Limb (tissue), 2 donors: ENCODE measurements at regions not wholly inside any gene's neighbourhood (a gene's known extent, or its start where the extent isn't known, plus 50 kb on each side); places are given as distances from the start of the nearest gene placed in this dataset.
"Not testable (repeated sequence)": the region's sequence is repeated elsewhere in the genome, so short reads cannot be mapped to it uniquely, and the experiment has no call there.

Source experiments
- DNase-seq, 2 donors: peaks; one replicate each; pipeline ENCODE4 v3.0.0-alpha.2; 2016; ENCODE audit errors: extremely low spot score in 2 of 2

DNA sequence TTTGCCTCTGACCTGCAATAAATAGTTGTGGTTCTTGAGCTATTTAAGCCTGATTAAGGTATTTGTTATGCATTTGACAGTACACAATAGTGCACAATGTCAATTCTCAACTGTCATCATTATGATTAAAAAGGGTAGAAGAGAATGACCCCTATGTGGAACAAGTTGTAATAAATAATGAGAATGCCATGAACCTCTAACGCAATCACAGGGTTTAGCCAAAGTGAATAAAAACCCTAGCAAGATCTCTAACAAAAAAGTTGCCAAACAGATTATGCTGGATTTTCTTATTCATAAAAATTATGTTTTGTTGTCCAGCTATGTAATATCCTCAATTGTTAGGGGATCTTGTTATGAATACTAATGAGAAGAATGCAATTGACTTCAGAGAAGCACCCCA lies 387.4 kb downstream of the GPAT3 start:
- DNase-seq: no peak

DNA sequence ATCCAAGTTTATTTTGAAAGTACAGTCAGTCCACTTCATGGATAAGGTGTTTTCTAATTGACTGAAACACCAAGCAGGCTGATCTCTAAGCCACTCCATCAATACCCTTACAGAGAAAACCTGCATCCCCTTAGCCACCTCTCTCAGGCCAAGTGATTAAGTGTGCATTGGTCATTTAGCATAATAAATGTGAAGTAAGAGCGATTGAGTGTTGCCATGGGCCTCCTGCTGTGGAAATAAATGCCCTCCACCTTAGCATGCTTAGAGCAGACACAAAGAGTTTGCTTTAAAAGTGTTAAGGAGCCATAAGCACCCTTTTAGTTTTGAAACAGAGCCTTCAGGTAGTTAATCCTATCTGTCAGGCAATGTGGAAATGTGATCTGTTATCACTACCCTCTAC lies 386.5 kb downstream of the GPAT3 start:
- DNase-seq: no peak

DNA sequence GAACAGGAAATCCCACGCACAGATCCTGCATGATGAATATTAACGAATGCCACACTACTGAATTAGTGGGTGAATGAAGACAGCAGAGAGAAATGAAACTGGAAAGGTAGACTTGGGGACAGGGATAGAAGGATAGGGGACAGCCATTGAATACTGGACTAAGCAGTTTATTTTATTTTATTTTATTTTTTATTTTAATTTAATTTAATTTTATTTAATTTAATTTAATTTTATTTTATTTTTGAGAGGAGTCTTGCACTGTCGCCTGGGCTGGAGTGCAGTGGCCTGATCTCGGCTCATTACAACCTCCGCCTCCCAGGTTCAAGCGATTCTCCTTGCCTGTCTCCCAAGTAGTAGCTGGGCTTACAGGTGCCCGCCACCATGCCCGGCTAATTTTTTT lies 385.2 kb downstream of the GPAT3 start:
- DNase-seq: no peak

DNA sequence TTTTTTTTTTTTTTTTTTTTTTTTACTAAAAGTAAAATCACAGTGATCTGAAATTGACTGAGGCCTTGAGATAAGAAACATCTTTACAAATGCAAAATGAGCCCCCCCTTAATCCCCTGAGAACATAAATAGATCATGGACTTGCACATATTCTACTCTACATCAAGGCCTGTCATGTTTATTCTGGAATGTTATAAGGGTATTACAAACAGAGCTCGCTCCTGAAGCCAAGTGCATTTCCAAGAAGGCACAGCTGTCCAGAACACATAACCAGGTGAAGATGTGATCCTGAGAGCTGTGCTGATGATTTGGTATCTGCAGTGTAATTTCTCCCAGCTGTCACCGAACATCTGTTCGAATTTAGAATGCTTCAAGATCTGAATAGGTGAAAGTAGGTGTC lies 384.5 kb downstream of the GPAT3 start:
- DNase-seq: no peak

DNA sequence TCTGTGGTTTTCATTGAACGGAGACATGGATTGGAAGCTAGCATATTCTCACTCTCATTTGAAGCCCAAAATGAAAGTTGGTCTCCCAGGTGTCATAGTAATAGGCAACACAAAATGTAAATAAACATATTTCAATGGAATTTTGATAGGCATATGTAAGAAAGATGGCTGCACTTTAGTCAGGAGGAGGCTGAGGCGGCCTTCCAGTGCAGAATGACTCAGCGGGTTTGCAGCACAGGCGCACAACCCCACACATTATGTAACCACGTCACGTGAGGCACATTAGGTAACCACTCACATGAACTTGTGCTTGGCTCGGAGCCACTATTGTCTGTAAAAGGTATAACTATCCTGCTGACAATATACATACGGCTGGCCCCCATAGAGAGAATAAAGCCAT lies 381.7 kb downstream of the GPAT3 start:
- DNase-seq: no peak

DNA sequence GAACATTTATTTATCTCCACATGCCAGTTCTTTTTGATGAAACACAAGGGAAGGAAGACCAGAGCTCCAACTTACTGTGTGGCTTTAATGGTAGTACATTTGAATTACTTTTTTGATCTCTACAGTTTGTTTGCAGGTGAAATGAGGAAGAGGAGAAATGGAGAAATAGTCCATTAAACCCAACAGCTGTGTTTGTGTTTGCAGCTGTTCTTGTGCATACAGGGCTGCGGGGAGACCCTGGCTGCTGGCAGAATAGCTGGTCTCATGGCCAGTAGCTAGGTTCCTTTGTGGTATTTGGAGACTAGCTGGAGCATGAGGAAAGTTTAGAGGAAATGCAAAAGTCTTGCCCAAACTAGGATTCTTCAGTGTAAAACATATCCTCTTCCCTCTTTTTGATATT lies 374.8 kb downstream of the GPAT3 start:
- DNase-seq: no peak

DNA sequence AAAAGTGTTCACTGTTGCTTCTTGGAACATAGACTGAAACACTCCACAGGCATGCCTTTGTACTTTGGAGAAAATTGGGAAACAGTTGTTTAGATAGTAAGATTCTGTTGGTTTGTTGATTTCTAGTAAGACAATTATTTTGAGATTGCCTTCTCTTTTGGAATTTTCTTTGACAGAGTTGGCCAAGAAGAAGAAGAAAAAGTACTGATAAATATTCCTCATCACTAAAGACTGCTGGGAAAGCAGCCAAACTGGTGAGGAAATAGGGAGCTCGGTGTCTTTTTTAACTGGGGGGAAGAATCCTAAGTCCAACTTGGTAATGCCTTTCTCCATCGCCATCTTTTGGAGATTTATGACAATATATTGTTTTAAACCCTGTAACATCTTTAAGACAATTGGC lies 370.7 kb downstream of the GPAT3 start:
- DNase-seq: no peak

DNA sequence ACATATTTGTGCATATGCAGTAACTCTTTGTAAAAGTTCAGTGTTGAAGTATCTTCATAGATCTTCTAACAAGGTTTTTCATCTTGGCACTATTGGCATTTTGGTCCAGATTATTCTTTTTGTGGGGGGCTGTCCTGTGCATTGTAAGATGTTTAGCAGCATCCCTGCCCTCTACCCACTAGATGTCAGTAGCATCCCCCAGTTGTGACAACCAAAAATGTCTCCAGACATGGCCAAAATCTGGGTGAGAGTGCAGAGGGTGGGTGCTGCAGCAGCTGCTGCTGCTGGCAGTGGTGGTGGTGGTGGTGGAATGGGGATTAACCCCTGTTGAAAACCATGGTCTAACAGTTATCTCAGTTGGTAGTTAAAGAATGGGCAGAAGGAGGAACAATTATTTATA lies 370.0 kb downstream of the GPAT3 start:
- DNase-seq: no peak

DNA sequence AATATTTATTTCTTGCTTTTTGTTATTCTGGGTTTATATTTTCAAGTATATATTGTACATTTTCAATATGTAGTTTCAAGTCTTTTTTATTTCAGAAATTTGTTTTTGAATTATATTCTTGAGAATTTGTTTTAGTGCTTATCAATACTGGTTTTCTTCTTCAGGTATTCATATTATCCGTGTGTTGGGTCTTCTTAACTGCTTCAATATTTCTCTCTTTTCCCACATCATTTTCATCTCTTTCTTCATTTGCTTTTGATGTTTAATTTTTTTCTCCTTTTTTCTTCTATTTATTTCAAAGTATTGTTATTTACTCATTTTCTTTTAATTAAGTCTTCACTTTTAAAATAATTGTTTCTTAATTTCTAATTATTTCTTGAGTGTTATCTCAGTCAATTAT lies 367.8 kb downstream of the GPAT3 start:
- DNase-seq: not testable (repeated sequence)

DNA sequence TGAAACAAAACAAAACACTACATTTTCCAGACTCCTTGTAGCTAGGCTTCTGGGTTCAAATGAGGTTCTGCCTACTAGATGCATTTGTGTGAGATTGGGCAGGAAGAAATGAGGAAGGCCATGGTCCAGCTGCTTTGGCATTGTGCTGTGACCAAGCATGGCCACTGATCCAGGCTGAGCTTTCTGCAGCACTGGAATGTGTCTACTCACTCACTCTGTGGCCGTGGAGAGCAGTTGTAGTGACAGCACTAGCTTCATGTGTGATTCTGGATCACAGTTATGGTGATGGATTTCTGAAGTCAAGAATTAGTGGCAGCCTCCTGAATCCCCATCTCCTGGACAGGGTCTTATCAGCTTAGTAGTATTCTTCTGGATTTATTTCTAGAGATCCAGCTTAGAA lies 358.9 kb downstream of the GPAT3 start:
- no peak for DNase-seq

DNA sequence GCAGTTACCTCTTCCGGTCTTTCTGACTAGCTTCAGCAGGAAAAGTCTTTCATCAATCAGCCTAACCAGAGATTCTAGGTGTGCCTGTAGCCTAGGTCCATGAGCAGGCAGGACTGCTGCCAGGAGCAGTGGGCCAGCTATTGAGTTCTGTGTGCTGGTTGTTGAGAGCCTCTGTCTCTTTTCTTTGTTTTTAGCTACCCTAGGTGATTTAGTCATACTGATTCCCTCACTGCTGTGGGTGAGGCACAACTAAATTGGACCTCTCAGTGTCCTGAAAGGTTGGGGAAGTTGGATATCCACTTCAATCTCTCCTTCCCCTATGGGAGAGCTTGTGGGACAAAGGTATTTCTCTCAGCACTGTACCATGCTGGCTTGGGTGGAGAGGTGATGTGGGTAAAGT lies 354.9 kb downstream of the GPAT3 start:
- no peak for DNase-seq

DNA sequence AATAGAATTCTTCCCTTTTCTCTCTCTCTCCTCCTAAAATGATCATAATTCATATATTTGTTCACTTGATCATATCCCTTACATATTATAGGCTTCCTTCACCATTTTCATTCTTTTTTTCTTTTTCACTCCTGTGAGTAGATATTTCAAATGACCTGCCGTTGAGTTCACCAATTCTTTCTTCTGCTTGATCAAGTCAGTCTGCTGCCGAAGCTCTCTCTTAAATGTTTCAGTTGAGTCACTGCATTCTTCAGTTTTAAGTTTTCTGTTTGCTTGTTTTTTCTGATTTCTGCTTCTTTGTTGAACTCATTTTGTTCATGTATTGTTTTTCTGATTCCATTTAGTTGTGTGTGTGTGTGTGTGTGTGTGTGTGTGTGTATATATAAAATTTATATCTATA lies 354.3 kb downstream of the GPAT3 start:
- DNase-seq: no peak

DNA sequence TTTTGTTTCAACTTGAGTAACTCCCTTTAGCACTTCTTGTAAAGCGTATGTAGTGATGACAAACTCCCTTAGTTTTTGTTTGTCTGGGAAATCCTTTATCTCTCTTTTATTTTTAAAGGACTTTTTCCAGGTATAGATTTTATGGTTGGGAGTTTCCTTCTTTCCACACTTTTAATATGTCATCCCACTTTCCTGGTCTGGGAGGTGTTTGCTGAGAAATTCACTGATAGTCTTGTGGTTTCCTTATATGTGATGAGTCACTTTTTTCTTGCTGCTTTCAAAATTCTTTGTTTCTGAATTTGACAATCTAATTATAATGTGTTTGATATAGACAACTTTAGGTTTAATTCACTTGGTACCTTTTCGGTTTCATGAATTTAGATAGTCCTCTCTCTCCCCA lies 353.9 kb downstream of the GPAT3 start:
- DNase-seq: no peak

DNA sequence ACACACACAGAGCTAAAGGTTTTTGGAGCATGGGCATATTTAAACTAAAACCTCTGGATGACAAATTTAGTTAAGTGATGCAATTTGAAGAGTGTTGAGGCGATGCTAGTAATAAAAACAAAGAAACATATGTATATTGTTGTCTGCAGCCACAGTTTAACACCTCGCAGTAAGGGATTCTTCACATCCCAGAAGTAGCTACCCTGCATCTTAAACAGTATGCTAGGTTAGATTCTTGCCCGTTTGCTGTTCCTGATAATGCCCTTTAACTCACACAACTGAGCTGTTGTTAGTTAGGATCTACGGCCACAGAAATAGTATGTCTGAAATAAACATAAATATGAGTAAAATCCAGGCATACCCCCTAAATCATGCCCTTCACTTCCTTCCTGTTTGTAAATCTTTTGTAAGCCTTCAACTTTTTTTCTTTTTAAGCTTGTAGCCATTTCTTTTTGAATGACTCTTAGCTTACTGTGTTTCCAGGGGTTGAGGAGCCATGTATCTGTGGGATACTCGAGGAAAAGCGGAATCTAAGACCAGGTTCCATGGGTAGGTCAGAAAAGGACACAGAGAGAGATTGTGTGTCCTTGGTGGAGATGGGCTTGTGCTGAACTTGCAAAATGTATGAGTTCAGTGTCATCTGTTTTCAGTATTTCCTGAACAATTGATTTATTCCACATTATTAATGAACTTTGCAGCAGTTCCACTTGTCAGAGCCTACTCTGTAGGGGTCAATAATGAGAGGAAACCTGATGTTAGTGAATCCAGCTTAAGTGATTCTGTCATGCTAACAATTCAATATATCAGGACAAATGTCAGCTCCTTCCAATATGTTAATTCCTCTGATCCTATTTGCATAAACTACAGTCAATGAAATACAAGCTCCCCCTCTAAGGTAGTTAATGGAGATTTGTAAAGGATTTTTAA lies 349.6 kb downstream of the GPAT3 start:
- DNase-seq: no peak

DNA sequence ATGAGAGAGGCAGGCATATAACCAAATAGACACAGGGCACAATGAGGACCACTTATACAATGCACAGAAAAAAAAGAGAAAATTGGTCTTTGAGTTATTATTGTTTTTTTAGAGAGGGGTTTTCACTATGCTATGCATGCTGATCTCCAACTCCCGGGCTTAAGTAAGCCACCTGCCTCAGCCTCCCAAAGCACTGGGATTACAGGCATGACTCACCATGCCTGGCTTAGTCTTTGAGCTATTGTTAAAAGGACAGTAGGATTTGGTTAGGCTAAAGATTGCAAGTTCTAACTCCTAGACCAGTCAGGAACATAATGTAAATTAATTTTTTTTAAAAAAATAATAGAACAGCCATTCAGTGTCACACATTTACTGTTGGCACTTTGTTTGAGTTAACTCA lies 340.1 kb downstream of the GPAT3 start:
- no peak for DNase-seq

DNA sequence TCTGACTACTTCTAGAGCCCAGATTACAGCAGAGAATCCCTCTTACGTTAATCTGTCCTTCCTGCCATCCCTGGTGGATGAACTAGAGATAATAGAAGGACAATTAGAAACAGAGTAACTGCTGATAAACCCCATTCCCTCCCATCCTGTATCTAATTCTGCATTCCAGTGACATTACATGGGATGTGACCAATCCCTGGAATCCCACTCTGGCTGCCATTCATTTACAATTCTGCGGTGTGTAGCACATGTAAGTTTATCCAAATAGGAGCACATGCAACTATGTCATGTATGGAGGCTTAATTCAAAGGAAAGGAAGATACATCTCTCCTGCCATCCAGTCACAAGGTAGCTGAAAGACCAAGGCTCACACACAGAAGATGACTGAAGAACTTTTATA lies 339.5 kb downstream of the GPAT3 start:
- DNase-seq: no peak

DNA sequence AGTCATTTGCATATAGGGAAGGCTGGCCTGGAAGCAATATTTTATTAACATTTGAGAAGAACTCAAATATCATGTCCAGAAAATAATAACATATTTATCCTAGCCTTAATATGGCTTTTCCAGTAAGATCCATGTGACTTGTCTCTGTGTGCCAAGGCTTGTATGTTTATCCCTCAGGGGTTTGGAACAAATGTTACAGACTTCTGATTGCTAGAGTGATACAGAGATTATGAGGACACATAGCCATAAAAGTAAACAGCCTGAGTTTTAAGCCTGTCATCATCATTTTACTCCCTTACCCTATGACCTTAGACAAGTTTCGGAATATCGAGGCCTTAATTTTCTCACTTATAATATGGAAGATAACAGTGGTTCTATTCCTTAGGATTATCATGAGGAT lies 338.1 kb downstream of the GPAT3 start:
- DNase-seq: no peak

DNA sequence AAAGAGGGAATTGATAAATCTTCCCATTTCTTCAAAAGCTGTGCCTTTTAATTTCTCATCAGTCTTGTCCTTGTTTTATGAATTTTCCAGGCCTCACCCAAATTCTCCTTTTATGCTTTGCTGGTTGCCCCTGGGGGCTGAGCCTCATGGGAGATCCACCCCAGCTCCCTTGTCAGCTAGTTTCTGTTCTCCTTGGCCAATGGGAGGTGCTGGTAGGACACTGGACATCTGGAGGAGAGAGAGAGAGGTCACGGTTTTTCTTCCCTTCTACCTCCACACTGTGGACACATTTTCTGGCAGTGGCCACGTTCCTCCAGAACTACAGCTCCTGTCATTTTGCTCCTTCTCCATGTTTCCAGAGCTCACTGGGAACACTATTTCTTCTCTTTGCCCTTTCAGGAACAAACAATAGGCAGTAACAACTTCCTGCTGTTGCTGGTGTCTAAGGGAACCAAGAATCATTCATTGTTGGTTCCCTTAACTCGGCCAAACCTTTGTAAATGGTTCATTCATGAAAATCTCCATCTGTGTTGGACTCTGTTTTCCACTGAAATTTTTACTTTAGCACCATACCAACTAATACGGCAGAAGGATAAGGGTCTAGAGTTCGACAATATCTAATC lies 334.5 kb downstream of the GPAT3 start:
- no peak for DNase-seq

DNA sequence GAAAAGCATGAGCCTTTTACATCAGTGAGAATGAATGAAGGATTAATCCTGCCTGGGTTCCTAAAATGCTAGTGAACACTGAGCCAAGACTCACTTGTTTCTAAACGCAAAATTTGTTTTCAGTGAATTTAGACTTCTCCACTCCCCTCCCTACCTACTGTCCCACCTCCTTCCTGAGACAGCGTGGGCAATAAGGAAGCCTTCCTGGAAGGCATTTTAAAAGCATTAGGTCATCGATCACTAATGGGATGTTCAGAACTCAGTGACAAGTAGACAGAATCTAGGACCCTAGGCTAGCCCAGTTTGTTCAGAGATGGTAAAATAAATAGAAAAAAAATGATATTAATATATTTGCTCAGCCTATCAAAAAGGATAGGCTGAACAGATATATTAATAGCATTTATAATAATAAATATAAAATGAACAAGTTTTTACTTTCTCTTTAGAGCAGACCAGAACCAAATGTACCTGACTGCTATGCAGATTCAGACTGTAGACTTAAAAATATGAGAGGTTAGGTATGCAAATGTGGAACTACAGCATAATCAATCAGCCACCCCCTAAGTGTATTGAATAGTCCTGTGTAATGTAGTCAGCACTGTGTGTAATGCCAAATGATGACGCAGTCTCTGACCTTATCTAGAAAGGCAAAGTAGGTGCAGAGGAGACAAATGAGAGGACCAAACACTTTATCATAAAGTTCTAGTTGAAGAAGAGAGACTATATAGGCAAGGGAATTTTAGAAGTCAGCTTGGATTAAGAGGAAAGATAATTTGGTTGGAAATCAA lies 331.1 kb downstream of the GPAT3 start:
- DNase-seq: no peak

DNA sequence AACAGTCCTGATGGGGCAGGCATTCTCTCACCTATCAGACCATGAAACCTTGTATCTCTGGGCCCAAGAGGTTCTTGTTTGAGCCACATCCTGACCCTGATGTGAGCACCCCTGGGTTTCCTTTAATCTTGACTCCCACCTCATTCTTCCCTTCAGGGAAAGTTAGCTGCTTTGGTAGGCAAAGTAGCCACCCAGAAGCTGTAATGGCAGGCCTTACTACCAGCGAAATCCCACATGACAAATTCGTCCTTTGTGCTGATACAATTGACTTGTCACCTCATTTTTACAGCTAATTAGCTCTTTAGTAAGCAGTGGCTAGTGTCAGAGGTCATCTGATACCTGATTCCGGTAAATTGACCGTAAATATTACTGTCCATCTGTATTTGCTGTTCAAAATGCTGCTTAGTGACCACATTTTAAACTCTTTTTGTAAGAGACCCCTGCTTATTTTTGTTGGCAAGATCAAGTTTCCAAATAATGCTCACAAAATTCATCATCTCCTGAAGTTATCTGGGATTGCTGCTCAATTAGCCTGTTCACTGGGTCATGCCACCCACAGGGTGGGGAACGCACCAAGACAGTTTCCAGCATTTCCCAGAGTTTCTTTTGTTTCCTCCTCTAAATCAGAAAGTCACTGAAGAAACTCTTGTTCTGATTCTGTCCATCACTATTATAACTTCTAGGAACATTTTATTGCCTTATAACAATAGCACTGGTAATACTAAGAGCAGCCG lies 329.7 kb downstream of the GPAT3 start:
- DNase-seq: no peak

DNA sequence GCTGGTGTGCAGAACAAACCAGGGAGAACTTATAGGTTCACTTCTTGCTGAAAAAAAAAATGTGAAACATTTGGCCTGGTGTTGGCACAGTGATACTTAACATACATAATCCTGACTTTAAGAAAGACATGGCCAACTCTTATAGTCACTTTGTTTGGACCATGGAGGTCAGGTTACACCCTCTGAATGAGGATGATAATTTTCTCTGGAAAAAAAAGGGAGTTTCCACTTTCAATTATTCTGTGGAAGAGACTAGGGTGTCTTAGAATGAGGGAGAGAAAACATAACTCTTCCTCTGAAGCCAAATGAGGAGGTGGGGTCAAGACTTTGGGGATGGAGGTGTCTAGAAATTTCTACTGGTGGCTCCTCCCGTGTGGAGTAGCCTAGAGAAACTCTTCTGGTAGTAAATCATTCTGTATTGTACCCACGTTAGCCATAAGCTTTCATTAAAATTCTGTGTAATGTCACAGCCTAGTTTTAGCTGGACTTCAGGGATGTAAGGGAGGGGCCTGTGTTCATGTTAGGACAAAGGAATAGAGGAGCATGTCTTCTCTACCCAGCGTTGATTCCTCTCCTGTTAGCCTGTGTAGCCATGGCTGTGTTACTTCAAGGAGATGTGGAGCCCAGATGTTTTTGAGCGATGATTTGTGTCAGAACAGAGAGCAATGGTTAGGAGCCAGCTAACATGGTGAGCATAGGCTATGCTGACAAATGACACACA lies 328.3 kb downstream of the GPAT3 start:
- DNase-seq: no peak
